GM18907 (cell line): ENCODE measurements at regions not wholly inside any gene's neighbourhood (a gene's known extent, or its start where the extent isn't known, plus 50 kb on each side); places are given as distances from the start of the nearest gene placed in this dataset.

ENCODE experiments used
- ATAC-seq: cut with Tn5 transposase; IDR thresholded peaks from one replicate; pipeline ENCODE4 v1.9.1; 2021; ENCODE audit warnings: mild to moderate bottlenecking, moderate library complexity; ENCODE audit not compliant: unreplicated experiment

DNA sequence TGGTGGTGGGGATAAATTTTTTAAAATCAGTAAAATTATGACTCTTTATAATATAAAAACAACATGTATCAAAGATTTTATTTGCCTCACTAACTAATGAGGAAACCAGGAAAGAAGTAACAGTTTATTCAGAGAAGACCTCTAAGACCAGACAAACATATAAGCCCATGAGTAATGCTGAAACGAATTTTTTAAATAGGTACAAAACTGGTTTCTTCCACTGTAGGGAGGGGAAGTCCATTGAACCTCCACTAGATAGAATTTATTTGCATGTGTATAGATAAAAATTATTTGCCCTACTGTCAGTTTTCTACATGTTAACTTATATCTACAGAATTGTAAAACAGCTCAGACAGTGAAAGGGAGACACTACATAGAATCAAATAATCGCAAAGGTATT is 86.8 kb downstream of the ZC3H11B start:
- ATAC-seq = no peak

DNA sequence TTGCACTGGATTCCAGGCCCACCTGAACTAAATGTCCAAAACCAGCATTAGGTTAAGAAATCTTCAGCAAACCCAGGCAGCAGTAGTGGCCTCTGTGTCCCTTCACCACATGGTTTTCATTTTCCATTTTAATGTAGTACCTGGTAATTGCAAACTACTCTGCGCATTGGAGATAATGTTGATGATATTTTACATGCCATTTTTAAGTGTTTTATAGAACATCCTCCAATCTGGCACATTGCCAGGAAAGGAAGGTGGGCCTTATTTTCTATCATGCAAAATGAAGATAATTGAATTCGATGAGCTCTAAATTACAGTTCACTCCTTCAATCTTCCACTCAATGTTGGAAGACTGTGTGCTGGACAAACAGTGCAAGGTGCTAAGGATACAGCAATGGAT is 89.5 kb downstream of the ZC3H11B start:
- no peak for ATAC-seq

DNA sequence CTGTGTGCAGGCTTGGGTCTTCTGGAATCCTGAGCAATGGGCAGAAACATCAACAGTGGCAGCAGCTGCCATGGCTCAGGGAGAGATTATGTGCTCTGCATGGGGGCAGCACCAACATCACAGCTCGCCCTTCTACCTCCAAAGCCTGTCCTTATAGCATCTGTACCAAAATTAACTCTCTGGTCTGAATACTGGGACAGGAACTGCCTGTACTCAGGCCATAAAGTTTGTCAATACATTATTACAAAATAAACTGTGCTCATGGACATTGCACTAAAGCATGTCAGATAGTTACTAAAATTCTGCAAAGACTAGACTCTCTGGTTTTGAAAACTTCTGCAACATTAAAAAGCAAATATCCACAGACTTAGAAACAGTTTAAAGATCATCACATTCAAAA is 91.6 kb downstream of the ZC3H11B start:
- ATAC-seq = no peak

DNA sequence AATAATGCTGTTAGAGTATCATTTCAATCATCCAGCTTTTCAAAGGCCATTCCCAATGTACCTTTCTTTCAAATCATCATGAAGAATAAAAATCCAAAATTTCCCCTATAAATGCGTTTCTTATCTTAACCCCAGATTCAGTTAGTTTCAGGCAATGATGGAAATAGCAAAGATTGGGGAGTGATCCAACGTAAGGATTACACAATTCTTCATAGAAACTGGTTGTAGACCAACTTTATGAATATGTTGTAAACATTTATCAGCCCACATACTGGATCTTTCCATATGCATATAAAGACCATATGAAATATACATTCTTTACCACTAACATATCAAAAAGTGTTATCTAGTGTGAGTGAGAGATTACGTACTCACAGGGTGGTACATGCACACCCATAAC is 92.7 kb downstream of the ZC3H11B start:
- no peak for ATAC-seq

DNA sequence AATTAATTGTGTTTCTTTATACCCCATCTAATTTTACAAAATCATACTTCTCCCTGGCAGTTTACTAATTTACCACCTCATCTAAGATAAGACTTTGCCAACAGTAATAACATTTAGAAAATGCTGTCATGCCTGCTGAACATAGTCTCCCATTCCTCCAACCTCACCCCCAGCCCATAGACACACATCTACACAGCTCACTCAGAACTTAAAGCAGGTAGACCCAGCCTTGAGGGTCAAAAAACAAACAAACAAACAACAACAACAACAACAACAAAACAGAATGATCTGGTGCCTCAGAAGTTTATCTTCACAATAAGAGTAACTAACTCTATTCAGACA is 94.0 kb downstream of the ZC3H11B start:
- ATAC-seq = no peak

DNA sequence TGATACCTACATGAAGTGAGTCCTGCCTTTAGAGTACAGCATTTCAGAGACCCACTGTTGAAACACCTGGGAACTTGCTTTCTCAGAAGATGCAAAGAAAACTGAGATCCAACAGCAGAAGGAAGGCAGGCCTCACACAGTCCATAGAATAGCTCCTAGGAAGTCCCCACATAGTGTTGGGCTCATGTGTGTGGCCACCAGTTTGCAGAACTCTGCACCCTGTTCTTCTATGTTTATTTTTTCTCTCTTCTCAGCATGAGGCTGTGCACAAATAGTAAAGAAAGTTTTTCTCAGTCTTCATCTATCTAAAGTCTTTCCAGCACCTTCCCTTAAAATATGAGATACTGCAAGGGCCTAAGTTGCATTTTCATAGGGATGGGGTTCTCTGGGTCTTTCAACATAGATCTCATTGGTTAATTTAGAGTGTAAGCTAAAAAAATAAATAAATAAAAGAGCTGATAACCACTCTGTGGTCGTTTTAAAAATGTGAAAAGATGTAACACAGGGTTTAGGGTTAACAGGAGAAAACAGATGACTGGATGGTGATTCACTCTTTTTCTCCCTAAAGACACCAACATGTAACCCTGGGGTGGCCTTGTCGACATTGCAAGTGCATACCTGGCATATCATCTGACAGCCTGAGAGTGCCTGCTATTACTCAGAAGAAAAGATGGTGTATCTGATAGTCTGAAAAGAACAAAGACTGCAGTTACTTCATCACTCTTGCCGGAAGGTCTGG is 94.6 kb downstream of the ZC3H11B start:
- ATAC-seq = no peak

DNA sequence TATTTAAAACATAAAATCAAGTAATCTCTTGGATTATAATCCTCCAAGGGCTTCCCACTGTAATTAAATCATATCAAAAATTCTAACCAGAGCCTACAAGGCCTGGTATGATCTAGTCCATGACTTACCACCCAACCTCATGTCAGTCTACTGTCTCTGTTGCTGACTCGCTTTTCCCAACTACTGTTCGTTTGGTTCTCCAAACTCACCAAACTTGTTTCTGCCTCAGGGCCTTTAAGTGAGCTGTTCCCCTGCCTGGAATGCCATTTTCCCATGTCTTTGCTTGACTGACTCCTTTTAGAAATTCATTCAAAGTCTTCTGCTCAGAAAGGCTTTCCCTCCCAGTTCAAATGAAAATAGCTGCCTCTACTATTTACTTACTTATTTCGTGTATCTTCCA is 95.9 kb downstream of the ZC3H11B start:
- no peak for ATAC-seq

DNA sequence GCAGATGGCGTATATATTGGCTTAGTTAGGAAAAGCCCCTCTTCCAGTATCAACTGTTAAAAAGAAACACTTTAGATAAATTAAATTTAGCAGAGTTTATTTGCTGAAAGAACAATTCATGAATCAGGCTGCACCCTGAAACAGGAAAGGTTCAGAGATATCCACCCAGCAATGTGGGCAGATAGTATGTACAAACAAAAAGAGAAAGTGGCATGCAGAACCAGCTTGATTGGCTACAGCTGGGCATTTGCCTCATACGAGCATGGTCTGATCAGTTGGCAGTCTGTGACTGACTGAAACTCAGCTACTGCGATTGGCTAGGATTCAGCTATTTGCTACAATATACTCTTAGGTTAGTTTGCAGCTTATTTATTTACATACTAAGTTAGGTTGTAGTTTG is 98.2 kb downstream of the ZC3H11B start:
- no peak for ATAC-seq

DNA sequence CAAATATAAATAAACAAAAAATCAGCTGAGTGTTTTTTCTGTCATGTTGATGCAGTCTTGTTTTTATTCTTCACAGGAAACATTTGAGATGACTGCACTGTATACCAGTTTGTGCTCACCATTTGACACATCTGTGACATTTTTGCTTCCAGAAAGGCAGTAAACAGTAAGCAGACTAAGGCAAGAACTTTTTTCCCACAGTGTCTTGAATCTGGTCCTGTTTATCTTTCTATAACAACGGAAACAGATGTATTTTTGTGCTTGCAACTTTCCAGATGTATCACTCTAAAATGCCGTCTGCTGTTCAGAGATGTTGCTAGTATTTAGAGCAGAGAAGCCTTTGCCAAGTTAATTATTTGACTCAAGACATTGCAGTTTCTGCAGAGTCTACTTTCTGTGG is 105.5 kb downstream of the ZC3H11B start:
- no peak for ATAC-seq

DNA sequence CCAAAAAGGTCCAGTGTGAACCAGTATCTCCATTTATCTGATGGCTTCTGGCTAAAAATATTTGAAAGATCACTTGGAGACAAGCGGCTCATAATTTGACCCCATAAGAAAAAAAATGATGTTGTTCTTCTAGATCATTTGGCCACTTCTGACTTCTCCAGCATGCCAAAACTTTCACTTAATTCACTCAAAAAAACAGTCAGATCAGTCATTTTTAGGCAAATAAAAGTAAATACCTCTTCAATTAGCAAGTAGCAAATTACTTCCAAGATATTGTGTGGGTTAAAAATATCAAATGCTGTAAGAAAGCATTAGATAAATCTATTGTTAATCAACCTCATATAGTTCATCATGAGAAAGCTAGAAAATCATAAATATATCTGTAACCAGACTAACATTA is 106.0 kb downstream of the ZC3H11B start:
- ATAC-seq = no peak

DNA sequence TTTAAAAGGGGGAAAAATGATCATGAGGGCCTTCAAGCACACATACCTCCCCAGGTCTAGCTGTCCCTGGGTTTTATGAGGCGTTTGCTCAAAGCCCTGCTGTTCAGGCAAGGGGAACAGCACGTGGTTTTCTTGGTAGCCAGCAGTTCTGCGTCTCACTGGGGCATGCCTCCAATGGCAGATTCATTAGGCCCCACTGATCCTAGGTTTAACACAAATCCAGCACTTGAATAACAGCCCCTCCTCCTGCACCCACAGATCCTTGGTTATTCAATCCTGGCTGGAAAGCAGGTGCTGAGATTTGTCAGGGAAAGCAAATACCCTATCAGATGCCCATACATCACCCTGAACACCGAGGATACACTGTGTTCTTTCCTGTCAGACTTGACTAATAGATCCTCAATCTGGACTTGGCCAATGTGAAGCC is 106.4 kb downstream of the ZC3H11B start:
- no peak for ATAC-seq

DNA sequence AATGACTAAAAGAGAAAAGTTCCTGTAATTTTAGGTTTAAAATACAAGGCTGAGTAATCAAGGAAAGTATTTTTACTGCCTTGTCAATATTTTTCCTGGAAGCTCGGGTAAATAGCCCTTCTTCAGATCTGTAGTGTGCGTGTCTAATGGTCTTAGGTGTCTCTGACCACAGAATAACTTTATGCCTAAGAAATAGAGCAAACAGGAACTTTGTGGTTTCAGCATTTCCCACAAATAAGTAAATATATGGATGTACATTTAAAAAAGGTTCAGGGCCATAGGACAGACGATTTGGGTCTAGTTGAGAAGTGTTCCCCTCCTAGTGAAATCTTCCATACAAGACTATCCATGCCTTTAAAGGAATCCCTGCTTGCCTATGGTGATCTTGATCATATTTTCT is 107.0 kb downstream of the ZC3H11B start:
- ATAC-seq = no peak

DNA sequence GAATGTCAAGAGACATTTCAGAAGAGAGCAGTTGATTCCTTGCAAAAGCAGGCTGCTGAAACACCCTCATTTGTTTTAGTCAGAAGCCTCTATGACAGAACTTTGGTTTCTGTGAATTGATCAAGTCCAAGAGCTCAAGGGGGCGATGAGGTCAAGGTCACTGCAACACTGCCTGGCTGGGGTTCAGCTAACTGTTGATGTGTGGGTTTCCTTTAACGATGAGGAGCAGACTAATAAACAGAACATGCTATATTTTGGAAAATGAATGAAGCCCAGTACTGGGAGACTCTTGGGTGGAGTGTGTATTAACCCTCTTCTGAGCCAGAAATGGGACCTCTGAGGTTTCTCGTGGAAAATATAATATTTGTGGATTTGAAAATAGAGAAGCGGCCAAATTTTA is 109.3 kb downstream of the ZC3H11B start:
- ATAC-seq = no peak

DNA sequence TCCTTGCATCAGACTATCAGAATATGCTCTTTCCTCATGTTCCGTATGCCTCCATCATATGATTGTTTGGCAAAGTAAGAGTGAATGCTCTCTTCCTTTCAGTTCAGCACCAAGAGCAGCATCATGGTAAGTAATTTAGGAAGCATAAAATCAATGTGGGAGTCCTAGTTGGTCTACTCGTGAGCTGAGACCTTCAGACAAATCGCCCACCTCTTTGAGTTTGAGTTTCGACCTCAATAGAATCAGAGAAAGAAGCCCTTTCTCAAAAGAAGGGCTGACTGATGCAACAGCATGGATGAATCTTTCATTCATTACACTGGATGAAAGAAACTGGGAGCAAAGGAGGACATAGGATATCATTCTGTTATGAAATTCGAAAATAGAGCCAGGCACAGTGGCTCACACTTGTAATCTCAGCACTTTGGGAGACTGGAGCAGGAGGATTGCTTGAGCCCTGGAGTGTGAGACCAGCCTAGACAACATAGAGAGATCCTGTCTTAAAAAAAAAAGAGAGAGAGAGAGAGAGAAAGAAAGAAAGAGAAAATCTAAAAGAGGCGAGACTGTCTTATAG is 112.5 kb downstream of the ZC3H11B start:
- ATAC-seq = no peak

DNA sequence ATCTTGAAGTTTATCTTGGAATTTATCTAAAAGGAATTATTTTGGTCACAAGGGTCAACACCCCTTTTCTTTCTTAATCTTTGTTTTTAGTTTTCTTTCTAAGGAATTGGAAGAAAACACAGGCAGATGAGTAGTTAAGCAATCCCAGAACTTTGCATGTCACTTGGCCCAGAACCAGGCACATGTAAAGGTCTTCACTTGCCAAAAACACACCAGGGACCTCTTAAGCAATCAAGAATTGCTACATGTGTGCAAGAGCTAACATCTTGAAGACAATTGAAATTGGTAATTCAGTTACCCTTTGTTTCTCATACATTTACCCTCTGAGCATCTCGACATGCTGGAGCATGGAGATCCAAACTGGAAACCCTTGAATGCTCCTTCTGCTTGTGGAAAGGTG is 114.2 kb downstream of the ZC3H11B start:
- no peak for ATAC-seq

DNA sequence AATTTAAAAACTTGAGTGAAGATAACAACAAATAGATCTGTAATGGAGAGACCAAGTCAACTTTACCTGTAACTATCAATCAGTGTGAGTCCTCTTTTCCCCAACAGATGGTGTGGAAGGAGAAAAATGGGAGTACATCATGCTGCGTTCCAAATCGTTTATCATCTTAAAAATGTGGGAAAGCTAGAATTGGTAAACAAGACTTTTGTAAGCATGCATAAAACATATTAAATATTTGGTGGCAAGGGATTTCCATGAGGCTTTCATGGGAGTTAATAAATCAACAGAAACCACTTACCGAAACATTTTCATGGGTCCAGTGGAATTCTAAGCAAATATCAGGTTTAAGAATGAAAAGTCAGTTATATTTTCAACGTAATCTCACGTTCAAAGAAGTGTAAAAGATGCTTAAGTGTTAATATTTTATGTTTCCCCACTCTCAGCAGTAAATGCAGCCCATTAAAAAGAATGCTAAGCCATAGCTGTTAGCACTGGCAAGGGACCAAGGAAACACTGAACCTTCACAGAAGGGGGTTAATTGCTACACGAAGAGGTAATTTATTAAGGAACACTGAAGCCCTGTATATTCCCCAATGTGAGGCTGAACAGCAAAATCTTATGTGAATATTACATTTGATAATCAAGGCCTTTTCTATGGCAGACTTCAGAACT is 117.0 kb downstream of the ZC3H11B start:
- no peak for ATAC-seq

DNA sequence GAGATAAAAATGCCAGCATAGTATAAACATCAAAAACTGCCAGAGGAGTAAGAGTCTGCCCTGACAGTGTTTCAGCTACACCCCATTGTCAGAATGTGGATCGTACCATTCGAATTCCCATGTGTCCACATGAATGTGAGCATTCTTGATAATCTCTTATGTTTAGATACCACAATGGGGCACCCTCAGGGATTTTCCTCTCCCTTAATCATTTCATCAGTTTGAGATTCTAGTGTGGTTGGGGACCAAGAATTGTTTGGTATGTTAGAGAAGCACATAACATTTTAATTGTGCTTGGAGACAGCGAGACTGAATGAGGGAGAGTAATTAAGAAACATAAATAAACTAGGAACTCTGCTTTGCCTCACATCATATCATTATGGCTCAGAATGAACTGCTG is 120.2 kb downstream of the ZC3H11B start:
- no peak for ATAC-seq

DNA sequence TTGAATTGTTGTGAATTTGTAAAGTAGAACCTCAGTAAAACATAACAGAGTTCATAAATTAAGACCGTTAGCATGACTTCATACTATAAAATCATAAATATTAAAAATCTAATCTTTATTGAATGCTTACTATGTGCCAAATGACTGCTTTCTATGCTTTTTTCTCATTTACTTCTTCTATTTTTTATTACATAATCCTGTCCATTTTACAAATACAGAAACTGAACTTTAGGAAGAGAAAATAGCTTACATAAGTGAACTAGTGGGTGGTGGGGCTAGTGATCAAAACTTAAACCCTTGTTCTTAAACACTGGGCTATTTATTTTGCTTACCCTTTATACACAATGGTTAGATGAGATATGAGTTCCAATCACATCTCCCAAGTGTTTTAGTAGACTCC is 122.3 kb downstream of the ZC3H11B start:
- ATAC-seq = no peak

DNA sequence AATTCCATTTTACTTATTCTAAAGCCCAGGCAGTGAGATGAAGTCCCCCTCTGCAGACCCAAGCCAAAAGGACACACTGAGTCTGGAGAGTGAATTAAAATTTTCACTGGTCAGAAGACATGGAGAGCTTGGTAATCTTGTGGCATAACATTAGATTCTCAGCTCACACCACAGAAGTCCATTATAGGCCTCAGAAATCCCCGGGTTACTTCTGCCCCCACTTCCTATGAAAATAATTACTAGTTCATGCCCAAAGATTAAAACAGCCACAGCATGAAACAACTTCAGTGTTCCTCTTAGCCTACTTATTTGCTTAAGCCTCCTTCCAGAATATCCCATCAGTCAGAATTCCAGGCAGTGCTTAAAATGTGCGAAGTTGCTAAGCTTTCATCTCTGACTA is 123.3 kb downstream of the ZC3H11B start:
- ATAC-seq = no peak

DNA sequence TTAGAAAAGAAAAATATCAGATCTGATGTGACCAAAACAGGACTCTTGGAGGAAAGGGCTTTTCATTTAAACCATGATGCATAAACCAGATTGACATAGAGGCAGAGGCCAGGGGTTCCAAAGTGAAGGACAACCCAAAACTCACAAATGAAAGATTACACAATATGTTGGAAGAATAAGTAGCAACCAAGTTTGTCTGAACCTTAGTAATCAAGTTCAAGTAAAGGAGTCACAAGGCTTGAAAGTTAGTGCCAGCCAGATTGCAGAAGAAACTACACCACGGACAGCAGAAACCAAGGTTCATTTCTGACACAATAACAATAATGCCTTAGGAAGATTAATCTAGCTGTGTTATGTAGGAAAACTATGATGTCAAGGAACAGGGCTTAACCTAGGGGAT is 124.6 kb downstream of the ZC3H11B start:
- ATAC-seq = no peak

DNA sequence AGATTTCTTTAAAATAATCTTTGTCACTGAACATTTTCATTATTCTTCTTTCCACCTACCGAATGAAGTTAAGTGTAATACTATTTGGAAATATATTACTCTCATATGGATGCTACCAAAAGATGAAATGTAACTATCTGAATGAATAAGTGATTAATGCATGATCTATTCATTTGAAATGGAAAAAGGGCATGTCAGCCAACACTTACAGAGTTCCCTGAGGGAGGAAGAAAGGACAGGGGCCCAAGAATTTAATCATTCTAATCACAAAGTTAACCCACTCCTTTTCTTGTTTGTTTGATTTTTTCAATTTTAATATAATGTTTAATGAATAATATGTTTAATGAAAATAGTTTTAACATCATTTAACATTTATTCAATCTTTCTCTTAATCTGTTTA is 129.4 kb downstream of the ZC3H11B start:
- no peak for ATAC-seq

DNA sequence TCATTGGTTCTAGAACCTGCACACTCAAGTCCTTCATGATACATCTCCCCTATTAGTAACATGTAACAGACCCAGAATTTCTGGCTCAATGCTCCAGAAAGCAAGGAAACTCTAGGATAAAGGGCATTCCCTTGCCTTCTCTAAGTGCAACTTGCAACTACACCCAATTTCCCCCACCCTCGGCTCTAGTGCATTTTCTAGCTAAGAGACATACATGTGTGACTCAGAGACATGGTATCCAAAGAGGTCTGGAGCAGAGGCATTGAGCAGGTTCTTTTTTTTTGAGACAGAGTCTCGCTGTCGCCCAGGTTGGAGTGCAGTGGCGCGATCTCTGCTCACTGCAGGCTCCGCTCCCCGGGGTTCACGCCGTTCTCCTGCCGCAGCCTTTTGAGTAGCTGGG is 132.9 kb downstream of the ZC3H11B start:
- no peak for ATAC-seq

DNA sequence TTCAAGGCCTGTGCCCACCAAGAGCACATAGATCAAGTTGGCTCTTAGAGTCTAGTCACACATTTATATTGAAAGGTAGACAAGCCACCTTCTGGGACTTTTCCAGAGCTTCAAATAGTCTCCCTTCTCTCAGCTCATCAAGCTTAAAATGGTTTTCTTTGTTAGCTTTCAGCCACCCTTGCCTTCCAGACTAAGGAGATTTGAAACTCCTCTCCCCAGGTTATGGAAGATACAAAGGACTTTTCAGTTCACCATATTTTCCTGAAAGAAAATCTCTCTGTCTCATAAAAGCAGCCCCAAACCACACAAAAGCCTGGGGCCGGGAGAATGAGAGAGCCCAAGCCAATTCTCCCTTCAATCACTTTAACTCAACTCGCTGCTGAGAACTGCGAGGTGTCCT is 134.1 kb downstream of the ZC3H11B start:
- ATAC-seq = no peak
